ENCODE measurements at regions not wholly inside any gene's neighbourhood (a gene's known extent, or its start where the extent isn't known, plus 50 kb on each side); places are given as distances from the start of the nearest gene placed in this dataset.

DNA sequence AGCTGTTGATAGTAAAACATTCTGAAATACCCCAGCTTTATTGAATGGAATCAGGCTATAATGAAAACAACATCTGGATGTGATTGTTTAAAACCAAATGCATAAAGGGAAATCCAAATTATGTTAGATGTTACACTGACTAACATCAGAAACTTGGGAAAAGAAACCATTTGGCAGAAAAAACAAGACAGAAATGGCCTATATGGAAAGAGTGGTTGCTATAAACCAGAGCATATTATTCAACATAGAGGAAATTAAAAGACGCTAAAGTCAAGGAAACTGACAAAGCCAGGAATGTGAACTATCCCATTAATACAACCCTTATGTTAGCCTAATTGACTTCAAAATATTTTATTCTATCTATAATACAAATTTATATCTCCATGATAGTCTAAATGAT, 53.0 kb upstream of the CABCOCO1 start:
- Histone ChIP-seq H3K27ac (ENCODE audit: low read length) (no peak overlapping the region), H3K9ac (ENCODE audit: low read length) (no peak overlapping the region), H3K4me2 (ENCODE audit: low read length) (no peak overlapping the region), H3K9me2 (replicated peaks; ENCODE audit: low read length) (no peaks in the 10 kb centered on the region), H3K4me1 (ENCODE audit: insufficient read depth, low read length) (no peaks in the 10 kb centered on the region), H3K36me3 (ENCODE audit: low read depth, low read length) (no peaks in the 10 kb centered on the region), H3K27me3 (ENCODE audit: low read length) (no peaks in the 10 kb centered on the region), H3K4me3 (ENCODE audit: low read length) (no peak overlapping the region), H3F3A (ENCODE audit: low read length, unreplicated experiment) (no peaks in the 10 kb centered on the region), H3K79me2 (ENCODE audit: low read length) (no peaks in the 10 kb centered on the region), H4K20me1 (ENCODE audit: low read length) (no peaks in the 10 kb centered on the region), H2AFZ (ENCODE audit: low read length) (no peak overlapping the region), H3K9me3 (ENCODE audit: low read length) (no peaks in the 10 kb centered on the region)
- CTCF ChIA-PET, result interaction anchor here (0.6 kb wide), 1 partner anchor 334 kb away, joined by 4 read pairs; no protein-coding TSS in a partner anchor
- intact Hi-C loops (cut with micrococcal nuclease), result no loop called here
- BruUV-seq (replicated peaks), result no TSS peak
- POLR2A ChIA-PET (ENCODE audit: unreplicated experiment), result no interaction called here
- TF ChIP-seq EZH2phosphoT487 (IDR thresholded peaks at IDR 0.05; ENCODE audit: borderline replicate concordance, low read length) (no peak; the same call in 1 of the 2 replicates), EZH2 (IDR thresholded peaks at IDR 0.05; ENCODE audit: low read length, unreplicated experiment) (no peak)
- TF ChIP-seq, protein P1, sequence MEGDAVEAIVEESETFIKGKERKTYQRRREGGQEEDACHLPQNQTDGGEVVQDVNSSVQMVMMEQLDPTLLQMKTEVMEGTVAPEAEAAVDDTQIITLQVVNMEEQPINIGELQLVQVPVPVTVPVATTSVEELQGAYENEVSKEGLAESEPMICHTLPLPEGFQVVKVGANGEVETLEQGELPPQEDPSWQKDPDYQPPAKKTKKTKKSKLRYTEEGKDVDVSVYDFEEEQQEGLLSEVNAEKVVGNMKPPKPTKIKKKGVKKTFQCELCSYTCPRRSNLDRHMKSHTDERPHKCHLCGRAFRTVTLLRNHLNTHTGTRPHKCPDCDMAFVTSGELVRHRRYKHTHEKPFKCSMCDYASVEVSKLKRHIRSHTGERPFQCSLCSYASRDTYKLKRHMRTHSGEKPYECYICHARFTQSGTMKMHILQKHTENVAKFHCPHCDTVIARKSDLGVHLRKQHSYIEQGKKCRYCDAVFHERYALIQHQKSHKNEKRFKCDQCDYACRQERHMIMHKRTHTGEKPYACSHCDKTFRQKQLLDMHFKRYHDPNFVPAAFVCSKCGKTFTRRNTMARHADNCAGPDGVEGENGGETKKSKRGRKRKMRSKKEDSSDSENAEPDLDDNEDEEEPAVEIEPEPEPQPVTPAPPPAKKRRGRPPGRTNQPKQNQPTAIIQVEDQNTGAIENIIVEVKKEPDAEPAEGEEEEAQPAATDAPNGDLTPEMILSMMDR (conservative IDR thresholded peaks at IDR 0.05; ENCODE audit: low read depth, low read length), result no peak
- DNase-seq (no peak), ATAC-seq (no peak)

DNA sequence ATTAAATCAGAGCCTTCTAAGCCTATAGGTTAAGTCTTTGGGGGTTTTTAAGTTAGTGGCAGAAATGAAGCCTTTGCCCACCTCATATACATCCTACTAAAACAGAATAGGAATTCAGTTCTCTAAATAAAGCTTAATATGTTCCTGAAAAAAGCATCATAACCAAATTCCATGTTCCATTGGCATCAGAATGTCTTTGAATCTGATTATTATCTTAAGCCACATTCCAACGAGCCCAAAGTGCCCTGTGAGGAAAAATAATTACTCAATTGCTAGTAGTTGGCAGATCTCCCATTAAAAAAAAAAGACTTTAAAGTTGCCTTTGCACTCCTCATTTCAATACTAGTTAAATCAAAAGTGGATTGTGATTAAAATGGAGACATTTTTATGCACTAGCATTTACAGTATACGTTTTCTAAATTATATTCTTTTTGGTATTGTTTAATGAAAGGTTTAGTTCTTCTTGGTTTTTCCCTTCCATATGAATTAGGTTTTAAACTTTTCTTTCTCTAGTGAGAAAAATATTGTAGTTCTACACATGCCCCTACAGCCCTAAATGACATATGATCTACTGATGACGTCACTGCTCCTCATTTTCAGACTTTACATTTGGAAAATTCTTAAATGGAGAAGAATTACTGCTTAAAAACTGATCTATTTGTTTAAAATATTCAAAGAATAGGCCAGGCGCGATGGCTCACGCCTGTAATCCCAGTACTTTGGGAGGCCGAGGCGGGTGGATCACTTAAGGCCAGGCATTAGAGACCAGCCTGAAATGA, 54.3 kb upstream of the CABCOCO1 start:
- Histone ChIP-seq H3K9ac (ENCODE audit: low read length) (no peak overlapping the region), H4K20me1 (ENCODE audit: low read length) (no peaks in the 10 kb centered on the region), H3K4me1 (ENCODE audit: insufficient read depth, low read length) (no peaks in the 10 kb centered on the region), H3K27me3 (ENCODE audit: low read length) (no peaks in the 10 kb centered on the region), H3K4me3 (ENCODE audit: low read length) (no peak overlapping the region), H3K79me2 (ENCODE audit: low read length) (no peaks in the 10 kb centered on the region), H3K4me2 (ENCODE audit: low read length) (no peak overlapping the region), H3K36me3 (ENCODE audit: low read depth, low read length) (no peaks in the 10 kb centered on the region), H2AFZ (ENCODE audit: low read length) (no peak overlapping the region), H3K9me3 (ENCODE audit: low read length) (no peaks in the 10 kb centered on the region), H3F3A (ENCODE audit: low read length, unreplicated experiment) (no peaks in the 10 kb centered on the region), H3K9me2 (replicated peaks; ENCODE audit: low read length) (no peaks in the 10 kb centered on the region), H3K27ac (ENCODE audit: low read length) (no peak overlapping the region)
- ATAC-seq (no peak), DNase-seq (no peak)
- BruUV-seq (replicated peaks), result no TSS peak
- TF ChIP-seq, protein P1 (conservative IDR thresholded peaks at IDR 0.05; ENCODE audit: low read depth, low read length), result no peak
- no peak for TF ChIP-seq EZH2phosphoT487 (IDR thresholded peaks at IDR 0.05; ENCODE audit: borderline replicate concordance, low read length)
- TF ChIP-seq EZH2 (IDR thresholded peaks at IDR 0.05; ENCODE audit: low read length, unreplicated experiment), result no peak
- intact Hi-C loops (cut with micrococcal nuclease), result no loop called here
- ChIA-PET POLR2A (ENCODE audit: unreplicated experiment) (no interaction called here), CTCF (interaction anchor here (0.6 to 1.6 kb wide), 2 partner anchors 110 to 124 kb away, joined by 6 to 9 read pairs; no protein-coding TSS in a partner anchor)

Data from PC-3 (cell line).